Endothelial cell (in vitro differentiated cells): ENCODE measurements at regions not wholly inside any gene's neighbourhood (a gene's known extent, or its start where the extent isn't known, plus 50 kb on each side); places are given as distances from the start of the nearest gene placed in this dataset.

Source experiments
- DNase-seq: peaks from one replicate; pipeline ENCODE4 v3.0.0; 2021; ENCODE audit warnings: low spot score
- H3K27ac Mint-ChIP-seq: one replicate; pipeline ENCODE4 v1.8.0; 2021; ENCODE audit warnings: mixed read lengths, inconsistent platforms; ENCODE audit not compliant: unreplicated experiment
- H3K27me3 Mint-ChIP-seq: one replicate; pipeline ENCODE4 v1.8.0; 2021; ENCODE audit warnings: mild to moderate bottlenecking, moderate library complexity, mixed read lengths, inconsistent platforms; ENCODE audit not compliant: unreplicated experiment
- H3K36me3 Mint-ChIP-seq: one replicate; pipeline ENCODE4 v1.8.0; 2021; ENCODE audit warnings: mild to moderate bottlenecking, low read depth, mixed read lengths, inconsistent platforms; ENCODE audit not compliant: unreplicated experiment
- H3K4me1 Mint-ChIP-seq: one replicate; pipeline ENCODE4 v1.8.0; 2021; ENCODE audit warnings: mild to moderate bottlenecking, mixed read lengths, inconsistent platforms; ENCODE audit not compliant: unreplicated experiment
- H3K4me3 Mint-ChIP-seq: one replicate; pipeline ENCODE4 v1.8.0; 2021; ENCODE audit warnings: mild to moderate bottlenecking, mixed read lengths, inconsistent platforms; ENCODE audit not compliant: unreplicated experiment
- H3K9me3 Mint-ChIP-seq: one replicate; pipeline ENCODE4 v1.8.0; 2021; ENCODE audit warnings: mixed read lengths, inconsistent platforms; ENCODE audit not compliant: unreplicated experiment
- CTCF ChIP-seq: fragments of 200-600 bp; sonication (generic); IDR thresholded peaks from one replicate; pipeline ENCODE4 v1.5.0; 2021; ENCODE audit warnings: antibody characterized with exemption; ENCODE audit not compliant: unreplicated experiment

DNA sequence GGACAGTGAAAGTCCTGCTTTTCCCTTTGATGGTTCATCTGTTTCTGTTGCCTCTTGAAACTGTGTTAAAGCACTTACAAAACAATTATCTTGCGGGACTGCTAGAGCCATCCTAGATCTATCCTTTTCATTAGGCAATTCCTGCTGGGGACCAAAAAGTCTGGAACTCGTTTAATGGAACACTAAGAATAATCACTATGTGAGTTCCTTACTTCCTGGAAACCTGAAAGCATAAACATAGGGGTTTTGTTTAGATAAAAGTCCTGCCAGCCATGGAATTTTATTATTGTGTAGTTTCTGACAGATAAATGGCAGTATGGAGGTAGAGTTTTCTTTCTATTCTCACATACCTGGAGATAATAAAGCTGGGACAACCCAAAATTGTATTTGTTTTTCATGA is 1133.3 kb downstream of the SORCS3 start:
- TF ChIP-seq CTCF = no peak
- Mint-ChIP-seq H3K4me1 (no peaks in the 10 kb centered on the region), H3K4me3 (no peak overlapping the region), H3K27ac (no peak overlapping the region), H3K27me3 (peaks cover 3% of the 10 kb centered on the region), H3K9me3 (no peaks in the 10 kb centered on the region), H3K36me3 (no peaks in the 10 kb centered on the region)
- no peak for DNase-seq

GRCh38 chr10:105770524-105771212 is 1129.6 kb downstream of the SORCS3 start:
- H3K9me3 Mint-ChIP-seq = no peaks in the 10 kb centered on the region
- H3K4me3 Mint-ChIP-seq = no peak overlapping the region
- no peak for DNase-seq
- TF ChIP-seq CTCF = no peak
- no peaks in the 10 kb centered on the region for H3K4me1 Mint-ChIP-seq
- no peaks in the 10 kb centered on the region for H3K36me3 Mint-ChIP-seq
- H3K27me3 Mint-ChIP-seq = peaks cover 3% of the 10 kb centered on the region
- H3K27ac Mint-ChIP-seq = no peak overlapping the region

DNA sequence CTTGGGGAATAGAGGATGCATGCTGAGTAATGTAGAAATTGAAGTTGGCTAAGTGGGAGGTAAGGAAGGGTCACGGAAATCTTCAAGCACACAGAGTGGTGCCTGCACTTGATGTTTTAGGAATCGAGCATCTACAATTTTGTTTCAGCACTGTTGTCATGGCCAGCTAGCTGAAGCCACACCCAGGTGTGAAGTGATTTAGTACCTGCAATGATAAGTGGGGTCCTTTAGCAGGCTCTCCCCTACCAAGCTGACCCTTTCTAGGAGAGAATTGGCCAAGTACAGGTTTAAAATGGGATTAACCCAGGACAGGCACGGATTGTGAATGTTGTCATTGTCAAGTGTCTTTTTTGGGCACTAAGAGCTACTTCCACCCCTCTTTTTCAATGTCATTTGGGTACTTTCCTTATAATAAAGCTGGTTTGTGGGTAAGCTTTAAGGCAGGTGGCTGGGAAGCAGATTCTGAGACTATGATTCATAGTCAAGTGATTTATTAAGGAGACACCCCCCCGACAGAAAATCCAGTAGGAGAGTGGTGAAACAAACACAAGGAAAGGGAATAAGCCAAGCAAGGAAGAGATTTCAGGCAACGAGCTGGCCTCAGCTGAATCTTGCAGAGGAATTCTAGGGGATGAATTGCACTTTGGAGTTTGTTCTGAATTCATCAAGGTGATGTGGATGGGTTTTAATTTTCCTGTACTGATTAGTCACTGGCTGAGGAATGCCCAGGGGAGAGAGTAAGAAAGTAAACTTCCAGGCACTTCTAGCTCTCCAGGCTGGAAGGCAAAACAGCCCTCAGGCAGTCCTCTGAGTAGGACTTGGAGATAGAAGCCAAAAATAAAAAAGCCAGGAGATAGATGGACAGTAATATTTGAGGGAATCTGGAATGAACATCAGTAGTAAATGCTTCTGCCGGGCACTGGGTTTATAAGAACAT is 1128.4 kb downstream of the SORCS3 start:
- Mint-ChIP-seq H3K36me3 (no peaks in the 10 kb centered on the region), H3K4me1 (no peaks in the 10 kb centered on the region), H3K27me3 (peaks cover 3% of the 10 kb centered on the region), H3K4me3 (no peak overlapping the region), H3K9me3 (no peaks in the 10 kb centered on the region), H3K27ac (no peak overlapping the region)
- no peak for DNase-seq
- no peak for TF ChIP-seq CTCF

- H3K4me3 Mint-ChIP-seq = no peak overlapping the region
- H3K27ac Mint-ChIP-seq = no peak overlapping the region
- no peak for DNase-seq
- no peaks in the 10 kb centered on the region for H3K36me3 Mint-ChIP-seq
- no peak for TF ChIP-seq CTCF
- no peaks in the 10 kb centered on the region for H3K4me1 Mint-ChIP-seq
- no peaks in the 10 kb centered on the region for H3K9me3 Mint-ChIP-seq
- H3K27me3 Mint-ChIP-seq = peaks cover 1% of the 10 kb centered on the region
These were observed 1122.5 kb downstream of the SORCS3 start for GRCh38 chr10:105763611-105764010.
